ENCODE measurements at regions not wholly inside any gene's neighbourhood (a gene's known extent, or its start where the extent isn't known, plus 50 kb on each side); places are given as distances from the start of the nearest gene placed in this dataset.
"Not testable (repeated sequence)": the region's sequence is repeated elsewhere in the genome, so short reads cannot be mapped to it uniquely, and the experiment has no call there.

GRCh38 chr5:122209601-122210000 is 80.3 kb downstream of the ZNF474 start:
- not testable (repeated sequence) for DNase-seq (ENCODE audit: low spot score)

DNA sequence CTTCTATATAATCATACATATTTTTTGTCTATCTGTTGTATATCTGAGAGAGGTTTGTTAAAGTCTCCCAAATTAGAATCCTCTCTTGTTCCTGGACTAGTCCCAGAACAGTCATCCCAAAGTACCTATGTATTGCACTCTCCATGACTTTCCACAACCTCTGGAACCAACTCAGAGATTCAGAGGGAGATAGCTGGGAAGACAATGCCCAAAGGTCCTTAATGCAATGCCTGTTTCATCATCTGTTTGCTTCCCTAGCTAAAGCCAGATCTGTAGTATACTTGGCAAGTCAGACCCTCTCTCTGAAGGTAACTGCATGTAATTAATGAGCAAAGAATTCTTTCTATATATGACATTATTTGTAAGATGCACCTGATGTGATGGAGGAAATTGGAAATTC is 89.4 kb downstream of the ZNF474 start:
- DNase-seq (ENCODE audit: low spot score) = no peak

DNA sequence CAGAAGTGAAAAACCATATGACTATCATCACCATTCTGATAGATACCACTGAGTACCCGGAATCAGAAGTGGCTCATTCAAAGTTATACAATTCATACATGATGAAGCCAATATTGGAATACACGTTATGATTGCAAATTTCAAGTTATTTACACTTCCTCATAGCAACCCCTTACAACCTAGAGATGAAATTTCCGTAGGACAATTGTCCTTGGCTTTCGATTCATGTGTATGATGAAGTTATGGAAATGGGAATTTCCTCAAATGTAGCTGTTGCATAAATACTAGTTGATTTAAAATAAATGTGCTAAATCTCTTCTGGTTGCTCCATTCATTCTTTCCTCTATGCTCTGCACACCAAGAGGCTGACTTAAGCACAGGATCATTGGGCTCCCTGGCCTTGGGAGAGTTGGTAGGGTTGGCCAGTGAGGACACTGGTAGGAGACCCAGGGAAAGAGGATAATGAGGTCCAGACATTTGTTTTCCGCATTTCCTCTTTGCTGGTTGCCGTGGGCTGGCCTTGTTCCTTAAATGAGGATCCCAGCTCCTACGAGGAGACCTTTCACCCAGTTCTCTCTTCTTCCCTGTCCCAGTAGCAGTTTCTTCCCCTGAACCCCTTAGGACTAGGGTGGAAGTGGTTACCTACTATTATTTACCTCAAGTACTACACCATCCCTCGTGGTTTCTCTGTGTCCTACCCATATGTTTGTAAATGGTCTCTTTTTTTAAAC is 90.3 kb downstream of the ZNF474 start:
- peak; percentile 22 for DNase-seq (ENCODE audit: low spot score)

- peak; percentile 42 for DNase-seq (ENCODE audit: low spot score)
These were observed 91.2 kb downstream of the ZNF474 start for GRCh38 chr5:122220511-122220910.

GRCh38 chr5:122221857-122222256 is 90.2 kb upstream of the SNCAIP start:
- no peak for DNase-seq (ENCODE audit: low spot score)

GRCh38 chr5:122222580-122222979 is 89.5 kb upstream of the SNCAIP start:
- no peak for DNase-seq (ENCODE audit: low spot score)

DNA sequence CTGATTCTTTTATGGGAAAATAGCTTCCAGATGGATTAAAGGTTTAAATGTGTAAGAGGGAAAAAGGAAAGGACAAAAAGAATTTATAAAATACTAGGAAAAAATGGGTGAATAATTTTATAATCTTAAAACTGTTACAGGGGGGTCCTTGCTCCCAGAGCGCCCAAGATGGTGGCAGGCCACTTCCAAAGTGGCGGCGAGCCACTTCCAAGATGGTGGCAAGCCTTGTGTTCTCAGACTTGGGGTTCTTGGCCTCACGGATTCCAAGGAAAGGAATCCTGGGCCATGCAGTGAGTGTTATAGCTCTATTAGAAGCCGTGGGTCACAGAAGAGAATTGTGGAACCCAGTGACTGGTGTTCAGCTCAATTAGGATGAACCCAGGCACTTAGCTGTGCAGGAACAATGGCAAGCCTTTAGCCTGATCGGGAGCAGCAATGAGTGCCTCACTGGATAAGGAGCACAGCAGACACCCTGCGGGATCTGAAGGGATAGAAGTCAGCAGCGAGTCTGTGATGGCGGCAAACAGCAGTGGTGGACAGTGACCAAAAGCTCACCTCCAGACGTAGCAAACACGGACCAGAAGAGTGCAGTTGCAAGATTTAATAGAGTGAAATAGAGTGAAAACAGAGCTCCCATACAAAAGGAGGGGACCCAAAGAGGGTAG is 83.2 kb upstream of the SNCAIP start:
- DNase-seq (ENCODE audit: low spot score) = no peak

DNA sequence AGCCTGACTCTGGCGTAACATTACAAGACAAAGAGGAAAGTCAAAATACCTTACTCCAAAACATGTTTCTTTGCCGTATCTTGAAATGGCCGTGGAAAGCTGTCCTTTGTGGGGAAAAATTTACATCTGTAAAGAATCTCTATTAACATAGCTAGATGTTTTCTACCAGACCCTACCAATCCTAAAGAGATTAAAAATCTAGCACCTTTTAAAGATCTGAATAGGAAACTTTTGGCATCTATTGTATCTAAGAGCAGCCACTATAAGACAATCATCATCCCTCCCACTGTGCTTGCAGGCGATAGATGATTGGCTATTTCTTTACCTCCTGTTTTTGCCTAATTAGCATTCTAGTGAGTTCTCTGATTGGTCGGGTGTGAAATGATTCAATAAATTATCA is 82.5 kb upstream of the SNCAIP start:
- DNase-seq (ENCODE audit: low spot score) = no peak

DNA sequence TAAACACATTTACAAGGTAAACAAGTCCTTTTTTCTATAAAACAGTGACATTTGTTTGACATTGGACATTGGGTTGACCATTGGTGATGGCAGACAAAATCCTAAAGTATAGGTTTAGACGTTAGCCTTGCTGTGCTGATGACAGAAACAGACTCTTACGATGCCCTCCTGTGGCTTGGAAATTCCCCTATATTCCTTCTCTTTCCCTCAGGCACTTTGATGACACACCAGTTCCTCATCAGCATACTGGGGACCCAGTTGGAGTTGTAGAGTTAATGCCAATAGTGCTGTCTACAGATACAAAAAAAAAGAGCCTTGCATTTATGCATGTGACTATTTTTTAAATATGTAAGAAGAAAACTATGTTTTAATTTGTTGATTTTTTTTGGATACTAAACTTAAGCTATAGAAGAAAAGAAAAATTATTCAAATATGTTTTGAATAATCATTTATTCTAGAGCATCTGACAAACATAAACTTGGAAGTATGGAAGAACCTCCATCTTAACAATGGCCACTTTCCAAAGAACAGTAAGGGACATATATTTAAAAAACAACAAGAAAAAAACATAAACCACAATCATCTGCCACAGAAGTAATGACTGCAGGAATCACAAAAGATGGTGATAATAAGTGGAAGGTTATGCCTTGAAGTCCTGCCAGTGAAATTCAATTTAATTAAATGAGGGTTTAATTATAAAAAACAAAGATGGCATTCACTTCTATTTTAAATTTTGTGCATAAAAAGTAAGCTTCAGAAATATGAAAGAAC is 75.6 kb upstream of the SNCAIP start:
- no peak for DNase-seq (ENCODE audit: low spot score)

DNA sequence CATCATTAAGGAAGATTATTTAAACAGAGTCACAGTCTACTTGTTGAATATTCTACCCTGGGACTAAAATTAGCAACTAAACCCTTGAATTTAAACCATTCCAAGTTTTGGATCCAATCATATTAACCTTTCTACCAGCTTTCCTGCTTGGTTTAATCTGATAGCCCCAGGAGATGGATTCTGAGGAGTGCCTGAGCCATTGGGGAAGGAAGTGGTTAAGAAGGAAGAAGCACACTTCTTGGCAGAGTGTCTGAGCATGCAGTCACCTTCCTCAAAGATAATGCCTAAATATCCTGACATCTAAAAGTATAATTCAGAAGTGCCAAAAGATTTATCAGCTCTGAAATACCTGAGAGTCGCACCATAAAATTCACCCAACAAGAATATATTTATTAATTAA is 74.1 kb upstream of the SNCAIP start:
- DNase-seq (ENCODE audit: low spot score) = no peak

- DNase-seq (ENCODE audit: low spot score) = no peak
These were observed 59.7 kb upstream of the SNCAIP start for GRCh38 chr5:122252319-122252718.

GRCh38 chr5:122253794-122254193 is 58.2 kb upstream of the SNCAIP start:
- no peak for DNase-seq (ENCODE audit: low spot score)

DNA sequence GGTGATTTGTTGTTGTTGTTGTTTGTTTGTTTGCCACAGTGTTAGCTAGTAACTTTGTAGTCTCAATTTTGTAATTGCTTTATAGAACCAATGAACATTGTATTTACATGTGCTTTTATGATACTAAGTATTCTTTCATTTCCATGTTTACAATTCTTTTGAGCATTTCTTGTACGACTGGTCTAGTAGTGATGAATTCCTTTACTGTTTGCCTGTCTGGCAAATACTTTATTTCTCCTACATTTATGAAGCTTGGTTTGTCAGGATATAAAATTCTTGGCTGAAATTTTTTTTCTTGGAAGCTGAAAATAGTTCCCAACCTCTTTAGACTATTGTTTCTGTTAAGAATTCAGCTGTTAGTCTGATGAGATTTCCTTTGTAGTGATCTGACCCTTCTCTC is 55.6 kb upstream of the SNCAIP start:
- DNase-seq (ENCODE audit: low spot score) = no peak

GRCh38 chr5:122257000-122257399 is 55.0 kb upstream of the SNCAIP start:
- DNase-seq (ENCODE audit: low spot score) = no peak

GRCh38 chr5:122258241-122258640 is 53.8 kb upstream of the SNCAIP start:
- DNase-seq (ENCODE audit: low spot score) = no peak

GRCh38 chr5:122258840-122259239 is 53.2 kb upstream of the SNCAIP start:
- DNase-seq (ENCODE audit: low spot score) = no peak

- no peak for DNase-seq (ENCODE audit: low spot score)
These were observed 52.0 kb upstream of the SNCAIP start for GRCh38 chr5:122259995-122260394.

GRCh38 chr5:122262103-122262502 is 49.9 kb upstream of the SNCAIP start:
- DNase-seq (ENCODE audit: low spot score) = no peak

Measured in globus pallidus (tissue), 1 donor.